IMR-90 (cell line): ENCODE measurements at regions not wholly inside any gene's neighbourhood (a gene's known extent, or its start where the extent isn't known, plus 50 kb on each side); places are given as distances from the start of the nearest gene placed in this dataset.

ENCODE experiments used
- ATAC-seq: fragments of 200-7000 bp; cut with Tn5 transposase; 2 replicates; pipeline ENCODE4 v1.9.1; 2020; ENCODE audit warnings: low read depth, mild to moderate bottlenecking, moderate library complexity
- BruUV-seq: library from RNA; stranded (reverse); fragments of 400-500 nt; replicated peaks from 2 replicates; lab custom pipeline; 2021; lab: Mats Ljungman, UMichigan
- CTCF ChIA-PET: fragments of 300-600 bp; formaldehyde crosslinking; extraction: SDS; loops from one replicate; lab custom pipeline; 2021; ENCODE audit warnings: antibody characterized with exemption; lab: Yijun Ruan, JAX
- POLR2A ChIA-PET: fragments of 300-600 bp; sonication (Branson Sonifier 250); formaldehyde crosslinking; loops from one replicate; lab custom pipeline; 2022; ENCODE audit warnings: antibody characterized with exemption; ENCODE audit not compliant: unreplicated experiment; lab: Charles Lee
- DNase-seq: peaks from one replicate; pipeline ENCODE4 v3.0.0; 2013
- H2AFZ ChIP-seq: replicated peaks from 2 replicates; pipeline ENCODE3; 2013; ENCODE audit warnings: low read length, mild to moderate bottlenecking; ENCODE audit not compliant: poor library complexity
- H2AK5ac ChIP-seq: 2 replicates; pipeline ENCODE4 v1.6.1; 2013; ENCODE audit warnings: low read depth, low read length, inconsistent platforms
- H2AK9ac ChIP-seq: replicated peaks from 2 replicates; pipeline ENCODE3; 2013; ENCODE audit warnings: mild to moderate bottlenecking, low read depth, low read length, moderate library complexity; ENCODE audit not compliant: poor library complexity
- H2BK120ac ChIP-seq: 2 replicates; pipeline ENCODE4 v1.6.1; 2013; ENCODE audit warnings: low read depth, low read length, inconsistent platforms
- H2BK15ac ChIP-seq: 3 replicates; pipeline ENCODE4 v1.6.1; 2013; ENCODE audit warnings: low read depth, low read length, inconsistent platforms
- H2BK20ac ChIP-seq: 2 replicates; pipeline ENCODE4 v1.6.1; 2013; ENCODE audit warnings: low read depth, mild to moderate bottlenecking, inconsistent platforms, low read length, moderate library complexity
- H2BK5ac ChIP-seq: 2 replicates; pipeline ENCODE4 v1.6.1; 2013; ENCODE audit warnings: mild to moderate bottlenecking, low read depth, low read length, inconsistent platforms; ENCODE audit not compliant: poor library complexity, severe bottlenecking
- H3K14ac ChIP-seq: replicated peaks from 2 replicates; pipeline ENCODE4 v1.6.1; 2013; ENCODE audit warnings: low read depth, low read length, inconsistent platforms
- H3K18ac ChIP-seq: 2 replicates; pipeline ENCODE4 v1.6.1; 2013; ENCODE audit warnings: low read depth, low read length, control low read depth
- H3K23ac ChIP-seq: 2 replicates; pipeline ENCODE4 v1.6.1; 2013; ENCODE audit warnings: low read depth, low read length, inconsistent platforms
- H3K27ac ChIP-seq: 2 replicates; pipeline ENCODE4 v1.5.1; 2013; ENCODE audit warnings: mild to moderate bottlenecking, control low read depth, low read length; ENCODE audit not compliant: insufficient read depth
- H3K27me3 ChIP-seq: 2 replicates; pipeline ENCODE4 v1.6.1; 2013; ENCODE audit warnings: low read length; ENCODE audit not compliant: control insufficient read depth, insufficient read depth
- H3K36me3 ChIP-seq: 2 replicates; pipeline ENCODE4 v1.6.1; 2013; ENCODE audit warnings: low read length, mixed read lengths; ENCODE audit not compliant: control insufficient read depth, insufficient read depth
- H3K4ac ChIP-seq: 2 replicates; pipeline ENCODE4 v1.6.1; 2013; ENCODE audit warnings: low read depth, low read length, inconsistent platforms
- H3K4me1 ChIP-seq: 2 replicates; pipeline ENCODE4 v1.6.1; 2013; ENCODE audit warnings: low read length, mixed read lengths; ENCODE audit not compliant: control insufficient read depth, insufficient read depth
- H3K4me2 ChIP-seq: 2 replicates; pipeline ENCODE4 v1.6.1; 2013; ENCODE audit warnings: low read depth, mild to moderate bottlenecking, control low read depth, low read length, moderate library complexity
- H3K4me3 ChIP-seq: 2 replicates; pipeline ENCODE4 v1.5.1; 2013; ENCODE audit warnings: low read depth, mild to moderate bottlenecking, control low read depth, low read length, moderate library complexity; ENCODE audit not compliant: insufficient read depth
- H3K56ac ChIP-seq: 2 replicates; pipeline ENCODE4 v1.6.1; 2013; ENCODE audit warnings: low read length, inconsistent platforms; ENCODE audit not compliant: insufficient read depth; ENCODE audit errors: extremely low read depth
- H3K79me1 ChIP-seq, 2 experiments: 2 replicates each; pipeline ENCODE4 v1.6.1; 2013; ENCODE audit warnings: low read length in 2 of 2, inconsistent platforms in 1 of 2, low read depth in 1 of 2
- H3K9ac ChIP-seq: 2 replicates; pipeline ENCODE4 v1.6.1; 2013; ENCODE audit warnings: low read depth, low read length, control low read depth
- H3K9me1 ChIP-seq: 2 replicates; pipeline ENCODE4 v1.6.1; 2013; ENCODE audit warnings: low read length, inconsistent platforms; ENCODE audit not compliant: insufficient read depth
- H3K9me3 ChIP-seq: 2 replicates; pipeline ENCODE4 v1.6.1; 2013; ENCODE audit warnings: low read length; ENCODE audit not compliant: control insufficient read depth, insufficient read depth
- H4K20me1 ChIP-seq: 2 replicates; pipeline ENCODE4 v1.6.1; 2013; ENCODE audit warnings: low read length, inconsistent platforms; ENCODE audit not compliant: insufficient read depth
- H4K5ac ChIP-seq: 2 replicates; pipeline ENCODE4 v1.6.1; 2013; ENCODE audit warnings: mild to moderate bottlenecking, low read depth, low read length, control low read depth
- H4K8ac ChIP-seq, 2 experiments: 2 replicates each; pipeline ENCODE4 v1.6.1; 2013; ENCODE audit warnings: low read depth in 2 of 2, low read length in 2 of 2, control low read depth in 1 of 2, inconsistent platforms in 1 of 2
- H4K91ac ChIP-seq: 2 replicates; pipeline ENCODE4 v1.6.1; 2013; ENCODE audit warnings: low read depth, low read length, inconsistent platforms; ENCODE audit not compliant: insufficient read depth
- CHD1 ChIP-seq: IDR thresholded peaks from 2 replicates; pipeline ENCODE4 v1.6.1; 2012; ENCODE audit warnings: low read depth, low read length, improper control_type of control experiment
- CTCF ChIP-seq: conservative IDR thresholded peaks from 2 replicates; pipeline ENCODE4 v1.5.1; 2012; ENCODE audit warnings: mild to moderate bottlenecking, low read depth, low read length, improper control_type of control experiment
- MAFK ChIP-seq: IDR thresholded peaks from 2 replicates; pipeline ENCODE4 v1.6.1; 2012; ENCODE audit warnings: low read depth, low read length, improper control_type of control experiment
- MXI1 ChIP-seq: IDR thresholded peaks from 2 replicates; pipeline ENCODE4 v1.6.1; 2012; ENCODE audit warnings: low read depth, mild to moderate bottlenecking, low read length, moderate library complexity, borderline replicate concordance
- NFE2L2 ChIP-seq: fragments of 150-350 bp; IDR thresholded peaks from 2 replicates; pipeline ENCODE4 v1.6.1; 2016; ENCODE audit warnings: low read depth, mild to moderate bottlenecking, low read length
- POLR2A ChIP-seq: IDR thresholded peaks from 2 replicates; pipeline ENCODE4 v1.6.1; 2012; ENCODE audit warnings: mild to moderate bottlenecking, low read depth, low read length
- RAD21 ChIP-seq: IDR thresholded peaks from 2 replicates; pipeline ENCODE4 v1.6.1; 2012; ENCODE audit warnings: low read length, improper control_type of control experiment
- RCOR1 ChIP-seq: IDR thresholded peaks from 2 replicates; pipeline ENCODE4 v1.6.1; 2012; ENCODE audit warnings: mild to moderate bottlenecking, low read length, improper control_type of control experiment; ENCODE audit not compliant: insufficient replicate concordance
- SMC3 ChIP-seq: fragments of 150-350 bp; IDR thresholded peaks from 2 replicates; pipeline ENCODE4 v1.6.1; 2016; ENCODE audit warnings: low read depth, mild to moderate bottlenecking, antibody characterized with exemption, low read length, moderate library complexity
- USF2 ChIP-seq: fragments of 150-350 bp; IDR thresholded peaks from 2 replicates; pipeline ENCODE4 v1.6.1; 2017; ENCODE audit warnings: mild to moderate bottlenecking, antibody characterized with exemption, low read length, low read depth
- dilution Hi-C: fragments of 300-500 bp; cut with HindIII; formaldehyde crosslinking; loops from one replicate; pipeline ENCODE4 v1.14.3; 2018; ENCODE audit warnings: low sequenced_read_pairs; ENCODE audit not compliant: unreplicated experiment
- in situ Hi-C: fragments of 300-500 bp; cut with MboI; formaldehyde crosslinking; loops from 3 replicates; pipeline ENCODE4 v1.14.3; 2019; ENCODE audit warnings: low sequenced_read_pairs, inconsistent platforms, mixed read lengths
- intact Hi-C: fragments of 100-400 bp; cut with micrococcal nuclease; formaldehyde crosslinking; loops from 2 replicates; pipeline ENCODE4 v1.10.0; 2022
- TF ChIP-seq, protein P1 (sequence below): fragments of 150-350 bp; IDR thresholded peaks from 2 replicates; pipeline ENCODE4 v1.6.1; 2016; ENCODE audit warnings: low read depth, mild to moderate bottlenecking, low read length, moderate library complexity, borderline replicate concordance

DNA sequence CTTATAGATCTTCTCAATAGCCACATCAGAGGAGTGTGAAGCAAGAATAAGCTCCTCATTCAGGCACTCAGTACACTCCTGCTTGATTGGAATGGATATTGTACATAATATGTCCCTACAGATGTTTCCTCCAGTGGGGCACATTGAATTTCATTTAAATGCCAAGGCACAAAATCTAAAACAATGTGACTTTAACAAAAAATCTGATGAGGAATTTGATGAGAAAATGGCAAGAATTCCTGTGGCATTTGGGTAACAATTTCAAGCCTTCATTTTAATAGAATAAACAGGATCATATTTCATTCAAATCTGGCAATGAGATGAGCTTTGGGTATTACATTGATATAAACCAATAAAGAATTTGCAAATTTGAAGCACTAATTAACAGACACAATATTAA, 307.7 kb upstream of the PKN2 start:
- no TSS peak for BruUV-seq
- Histone ChIP-seq H2AK9ac (no peak overlapping the region), H4K5ac (no peak overlapping the region), H2BK15ac (no peak overlapping the region), H3K36me3 (no peaks in the 10 kb centered on the region), H2AK5ac (no peak overlapping the region), H3K4me2 (no peak overlapping the region), H4K91ac (no peak overlapping the region), H3K4me3 (no peak overlapping the region), H3K79me1 (no peaks in the 10 kb centered on the region), H2AFZ (no peak overlapping the region), H3K18ac (no peak overlapping the region), H4K8ac (no peak overlapping the region), H3K23ac (no peak overlapping the region), H3K4me1 (no peaks in the 10 kb centered on the region), H3K27ac (no peak overlapping the region), H4K20me1 (no peaks in the 10 kb centered on the region), H3K56ac (no peak overlapping the region), H2BK20ac (no peak overlapping the region), H3K9me1 (no peaks in the 10 kb centered on the region), H3K9ac (no peak overlapping the region), H3K4ac (no peak overlapping the region), H3K27me3 (no peaks in the 10 kb centered on the region), H3K14ac (no peak overlapping the region), H2BK5ac (no peak overlapping the region), H2BK120ac (no peak overlapping the region), H3K9me3 (no peaks in the 10 kb centered on the region)
- ChIA-PET CTCF (no interaction called here), POLR2A (no interaction called here)
- ATAC-seq (no peak), DNase-seq (no peak)
- intact Hi-C loops: no loop called here
- TF ChIP-seq MAFK (no peak), USF2 (no peak), MXI1 (no peak), RCOR1 (no peak), SMC3 (no peak), NFE2L2 (no peak), CHD1 (no peak), POLR2A (no peak), RAD21 (no peak), CTCF (no peak)
- TF ChIP-seq, protein P1, sequence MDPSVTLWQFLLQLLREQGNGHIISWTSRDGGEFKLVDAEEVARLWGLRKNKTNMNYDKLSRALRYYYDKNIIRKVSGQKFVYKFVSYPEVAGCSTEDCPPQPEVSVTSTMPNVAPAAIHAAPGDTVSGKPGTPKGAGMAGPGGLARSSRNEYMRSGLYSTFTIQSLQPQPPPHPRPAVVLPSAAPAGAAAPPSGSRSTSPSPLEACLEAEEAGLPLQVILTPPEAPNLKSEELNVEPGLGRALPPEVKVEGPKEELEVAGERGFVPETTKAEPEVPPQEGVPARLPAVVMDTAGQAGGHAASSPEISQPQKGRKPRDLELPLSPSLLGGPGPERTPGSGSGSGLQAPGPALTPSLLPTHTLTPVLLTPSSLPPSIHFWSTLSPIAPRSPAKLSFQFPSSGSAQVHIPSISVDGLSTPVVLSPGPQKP: no peak
- dilution Hi-C loops: no loop called here
- in situ Hi-C loops: no loop called here
